Hematopoietic multipotent progenitor cell treated with erythropoietin and hydrocortisone succinate and interleukin-3 and kit ligand, for 15 days (in vitro differentiated cells): ENCODE measurements at regions not wholly inside any gene's neighbourhood (a gene's known extent, or its start where the extent isn't known, plus 50 kb on each side); places are given as distances from the start of the nearest gene placed in this dataset.
"Not testable (repeated sequence)": the region's sequence is repeated elsewhere in the genome, so short reads cannot be mapped to it uniquely, and the experiment has no call there.

Experiments
- DNase-seq: peaks from one replicate; pipeline ENCODE4 v3.0.0-alpha.2; 2015; ENCODE audit warnings: low spot score

GRCh38 chr22:48911647-48912046 is 916.0 kb downstream of the BRD1 start:
- DNase-seq: not testable (repeated sequence)

GRCh38 chr22:48911067-48911466 is 916.6 kb downstream of the BRD1 start:
- DNase-seq: not testable (repeated sequence)

- DNase-seq: no peak
Observed at GRCh38 chr22:48908547-48908946, 919.1 kb downstream of the BRD1 start.

GRCh38 chr22:48907591-48907990 is 920.1 kb downstream of the BRD1 start:
- DNase-seq: no peak

- DNase-seq: no peak
Observed at GRCh38 chr22:48906216-48906835, 921.3 kb downstream of the BRD1 start.

GRCh38 chr22:48905206-48905975 is 922.3 kb downstream of the BRD1 start:
- no peak for DNase-seq

- no peak for DNase-seq
Observed at GRCh38 chr22:48902983-48903650, 924.6 kb downstream of the BRD1 start.

- DNase-seq: no peak
Observed at GRCh38 chr22:48902001-48902869, 925.4 kb downstream of the BRD1 start.

GRCh38 chr22:48901324-48901723 is 926.3 kb downstream of the BRD1 start:
- DNase-seq: no peak

- DNase-seq: no peak
Observed at GRCh38 chr22:48900626-48901025, 927.0 kb downstream of the BRD1 start.

- no peak for DNase-seq
Observed at GRCh38 chr22:48900327-48900597, 927.4 kb downstream of the BRD1 start.

GRCh38 chr22:48899523-48900326 is 927.9 kb downstream of the BRD1 start:
- DNase-seq: no peak

- DNase-seq: no peak
Observed at GRCh38 chr22:48898524-48899250, 929.0 kb downstream of the BRD1 start.

GRCh38 chr22:48897645-48898370 is 929.9 kb downstream of the BRD1 start:
- no peak for DNase-seq

GRCh38 chr22:48896766-48897644 is 930.7 kb downstream of the BRD1 start:
- no peak for DNase-seq

GRCh38 chr22:48895831-48896765 is 931.6 kb downstream of the BRD1 start:
- DNase-seq: no peak

GRCh38 chr22:48895336-48895735 is 932.3 kb downstream of the BRD1 start:
- DNase-seq: no peak

GRCh38 chr22:48894804-48895250 is 932.8 kb downstream of the BRD1 start:
- DNase-seq: no peak
